Fibroblast of lung (primary cell): ENCODE measurements at regions not wholly inside any gene's neighbourhood (a gene's known extent, or its start where the extent isn't known, plus 50 kb on each side); places are given as distances from the start of the nearest gene placed in this dataset.

ENCODE experiments used
- EZH2 ChIP-seq: IDR thresholded peaks from 2 replicates; pipeline ENCODE4 v1.5.1; 2012; ENCODE audit warnings: low read length, control low read depth, mild to moderate bottlenecking; ENCODE audit errors: missing control alignments
- TF ChIP-seq, protein P1 (sequence below), 2 donors: IDR thresholded peaks in 1 of 2; conservative IDR thresholded peaks in 1 of 2; 1 replicate in 1 of 2; 2 replicates in 1 of 2; pipeline ENCODE4 v1.5.1; 2011 to 2012; ENCODE audit warnings: low read length in 2 of 2, control low read depth in 1 of 2, inconsistent platforms in 1 of 2, low read depth in 1 of 2, mild to moderate bottlenecking in 1 of 2

DNA sequence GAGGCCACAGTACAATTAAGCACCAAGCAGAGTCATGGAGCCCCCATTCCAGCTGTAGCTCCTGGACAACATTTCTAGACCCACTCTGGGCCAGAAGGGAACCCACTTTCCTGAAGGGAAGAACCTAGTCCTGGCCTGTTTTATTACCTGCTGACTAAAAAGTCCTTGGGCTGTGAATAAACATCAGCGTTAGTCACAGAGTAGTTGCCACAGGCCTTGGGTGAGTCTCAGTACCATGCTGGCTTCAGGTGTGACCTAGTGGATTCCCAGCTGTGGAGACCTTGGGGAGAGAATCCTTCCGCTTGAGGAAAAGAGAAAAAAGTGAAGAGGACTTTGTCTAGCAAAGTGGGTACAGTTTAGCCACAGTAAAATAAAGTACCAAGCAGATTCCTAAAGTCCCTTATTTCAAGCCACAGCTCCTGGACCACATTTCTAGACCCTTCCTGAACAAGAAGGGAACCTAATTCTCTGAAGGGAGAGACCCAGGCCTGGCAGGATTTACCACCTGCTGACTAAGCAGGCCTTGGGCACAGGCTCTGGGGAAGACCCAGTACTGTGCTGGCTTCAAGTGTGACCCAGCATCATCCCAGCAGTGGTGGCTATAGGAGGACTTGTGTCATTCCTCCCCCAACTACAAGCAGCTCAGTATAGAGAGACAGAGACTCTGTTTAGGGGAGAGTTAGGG lies 118.3 kb upstream of the KCNH8 start:
- no peak for TF ChIP-seq EZH2
- TF ChIP-seq, protein P1, sequence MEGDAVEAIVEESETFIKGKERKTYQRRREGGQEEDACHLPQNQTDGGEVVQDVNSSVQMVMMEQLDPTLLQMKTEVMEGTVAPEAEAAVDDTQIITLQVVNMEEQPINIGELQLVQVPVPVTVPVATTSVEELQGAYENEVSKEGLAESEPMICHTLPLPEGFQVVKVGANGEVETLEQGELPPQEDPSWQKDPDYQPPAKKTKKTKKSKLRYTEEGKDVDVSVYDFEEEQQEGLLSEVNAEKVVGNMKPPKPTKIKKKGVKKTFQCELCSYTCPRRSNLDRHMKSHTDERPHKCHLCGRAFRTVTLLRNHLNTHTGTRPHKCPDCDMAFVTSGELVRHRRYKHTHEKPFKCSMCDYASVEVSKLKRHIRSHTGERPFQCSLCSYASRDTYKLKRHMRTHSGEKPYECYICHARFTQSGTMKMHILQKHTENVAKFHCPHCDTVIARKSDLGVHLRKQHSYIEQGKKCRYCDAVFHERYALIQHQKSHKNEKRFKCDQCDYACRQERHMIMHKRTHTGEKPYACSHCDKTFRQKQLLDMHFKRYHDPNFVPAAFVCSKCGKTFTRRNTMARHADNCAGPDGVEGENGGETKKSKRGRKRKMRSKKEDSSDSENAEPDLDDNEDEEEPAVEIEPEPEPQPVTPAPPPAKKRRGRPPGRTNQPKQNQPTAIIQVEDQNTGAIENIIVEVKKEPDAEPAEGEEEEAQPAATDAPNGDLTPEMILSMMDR (conservative IDR thresholded peaks at IDR 0.05 in 1 of 2, IDR thresholded peaks at IDR 0.05 in 1 of 2; ENCODE audit: low read depth in 1 of 2, low read length in 2 of 2) = no peak
